Endometrial microvascular endothelial cells (primary cell): ENCODE measurements at regions not wholly inside any gene's neighbourhood (a gene's known extent, or its start where the extent isn't known, plus 50 kb on each side); places are given as distances from the start of the nearest gene placed in this dataset.

Experiments used
- in situ Hi-C: cut with HindIII; loops from 2 replicates; pipeline ENCODE4 v1.10.0; 2017; ENCODE audit warnings: low sequenced_read_pairs, low pct_unique_long_range_greater_than_20kb; ENCODE audit errors: inconsistent ontology term

- in situ Hi-C loops: no loop called here
These were observed 66.1 kb upstream of the ENPP6 start for GRCh38 chr4:184283659-184284335.

- in situ Hi-C loops: no loop called here
These were observed 65.4 kb upstream of the ENPP6 start for GRCh38 chr4:184282895-184283654.

- in situ Hi-C loops: no loop called here
These were observed 64.6 kb upstream of the ENPP6 start for GRCh38 chr4:184282251-184282713.

- in situ Hi-C loops: no loop called here
These were observed 63.8 kb upstream of the ENPP6 start for GRCh38 chr4:184281231-184282139.

DNA sequence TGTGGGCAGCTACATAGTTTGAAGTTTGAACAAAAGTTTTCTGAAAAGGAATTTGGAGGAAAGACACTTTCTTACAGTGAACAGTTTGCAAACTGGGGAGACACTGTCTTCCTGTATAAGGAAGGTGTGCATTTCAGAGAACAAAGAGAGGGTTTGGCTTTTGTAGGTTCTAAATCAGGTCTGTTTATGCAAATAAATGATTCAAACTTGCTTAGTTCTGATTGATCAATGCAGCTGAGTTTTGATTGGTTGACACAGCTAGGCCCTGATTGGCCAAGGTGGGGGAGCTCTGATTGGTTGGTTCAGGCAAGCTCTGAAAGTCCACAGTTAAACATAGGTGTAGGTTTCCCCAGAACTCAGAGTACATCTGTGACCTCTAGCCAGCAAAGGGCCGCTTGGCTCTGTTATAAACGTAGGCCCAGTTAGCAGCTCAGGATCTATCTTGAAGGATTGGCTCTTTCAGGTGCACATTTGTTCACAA is 63.0 kb upstream of the ENPP6 start:
- in situ Hi-C loops: no loop called here

DNA sequence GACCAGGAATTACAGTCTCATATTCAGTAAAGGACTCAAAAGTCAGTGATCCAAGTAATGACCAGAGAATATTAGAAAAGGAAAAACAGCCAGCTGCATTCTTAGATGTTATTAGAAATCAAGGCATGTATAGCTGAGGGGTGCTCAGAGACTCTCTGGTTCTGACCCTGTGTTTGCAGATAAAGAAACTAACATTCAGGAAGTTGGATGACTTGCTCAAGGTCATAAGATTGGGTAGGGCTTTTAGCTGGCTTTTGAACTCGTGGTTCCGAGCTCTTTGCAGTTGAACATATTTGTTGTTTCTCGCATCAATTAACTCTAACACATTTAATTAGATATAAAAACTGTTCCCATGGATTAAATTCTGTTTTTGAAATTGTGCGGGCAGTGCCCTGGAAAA is 62.5 kb upstream of the ENPP6 start:
- in situ Hi-C loops: no loop called here

DNA sequence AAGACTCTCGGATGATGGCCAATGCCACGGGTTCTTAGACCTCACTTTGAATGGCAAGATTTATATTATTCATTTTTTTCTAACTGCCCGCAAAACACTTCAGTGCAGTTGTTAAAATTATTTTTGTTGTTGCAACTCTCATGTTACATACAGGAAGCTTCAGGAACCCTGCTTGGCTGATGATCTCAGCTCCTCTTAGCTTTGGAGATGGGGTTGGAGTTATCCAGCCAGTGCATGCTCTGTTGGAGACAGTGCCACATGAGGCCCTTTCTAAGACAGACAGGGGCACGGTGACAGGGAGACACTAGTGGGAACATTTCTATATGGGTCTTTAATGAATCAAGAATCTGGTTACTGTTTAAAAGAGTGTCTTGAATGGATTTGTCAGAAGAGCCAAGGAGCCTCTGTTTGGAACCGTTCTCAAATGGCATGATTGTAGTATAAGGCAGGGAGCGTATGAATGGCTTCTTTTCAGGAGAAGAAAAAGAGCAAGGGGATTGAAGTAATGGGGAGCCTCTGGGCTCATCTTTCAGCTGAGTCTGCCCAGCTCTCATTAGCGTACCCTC is 61.9 kb upstream of the ENPP6 start:
- in situ Hi-C loops: loop anchor here (5.0 kb wide), 1 partner anchor 178 kb away; no protein-coding TSS in a partner anchor

DNA sequence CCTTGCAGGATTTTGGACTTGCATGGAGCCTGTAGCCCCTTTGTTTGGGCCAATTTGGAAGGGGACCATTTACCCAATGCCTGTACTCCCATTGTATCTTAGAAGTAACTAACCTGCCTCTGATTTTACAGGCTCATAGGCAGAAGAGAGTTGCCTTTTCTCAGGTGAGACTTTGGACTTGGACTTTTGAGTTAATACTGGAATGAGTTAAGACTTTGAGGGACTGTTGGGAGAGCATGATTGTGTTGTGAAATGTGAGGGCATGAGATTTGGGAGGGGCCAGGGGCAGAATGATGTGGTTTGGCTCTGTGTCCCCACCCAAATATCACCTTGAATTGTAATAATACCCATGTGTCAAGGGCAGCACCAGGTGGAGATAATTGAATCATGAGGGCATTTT is 60.1 kb upstream of the ENPP6 start:
- in situ Hi-C loops: loop anchor here (5.0 kb wide), 1 partner anchor 180 kb away; no protein-coding TSS in a partner anchor

DNA sequence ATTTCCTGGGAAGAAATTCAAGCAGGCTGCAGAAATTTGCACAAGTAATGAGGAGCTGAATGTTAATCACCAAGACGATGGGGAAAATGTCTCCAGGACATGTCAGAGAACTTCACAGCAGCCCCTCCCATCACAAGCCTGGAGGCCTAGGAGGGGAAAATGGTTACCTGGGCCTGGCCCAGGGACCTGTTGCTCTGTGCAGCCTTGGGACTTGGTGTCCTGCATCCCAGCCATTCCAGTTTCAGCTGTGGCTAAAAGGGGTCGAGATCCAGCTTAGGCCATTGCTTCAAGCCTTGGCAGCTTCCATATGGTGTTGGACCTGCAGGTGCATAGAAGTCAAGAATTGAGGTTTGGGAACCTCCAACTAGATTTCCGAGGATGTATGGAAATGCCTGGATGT is 59.3 kb upstream of the ENPP6 start:
- in situ Hi-C loops: loop anchor here (5.0 kb wide), 1 partner anchor 180 kb away; no protein-coding TSS in a partner anchor

DNA sequence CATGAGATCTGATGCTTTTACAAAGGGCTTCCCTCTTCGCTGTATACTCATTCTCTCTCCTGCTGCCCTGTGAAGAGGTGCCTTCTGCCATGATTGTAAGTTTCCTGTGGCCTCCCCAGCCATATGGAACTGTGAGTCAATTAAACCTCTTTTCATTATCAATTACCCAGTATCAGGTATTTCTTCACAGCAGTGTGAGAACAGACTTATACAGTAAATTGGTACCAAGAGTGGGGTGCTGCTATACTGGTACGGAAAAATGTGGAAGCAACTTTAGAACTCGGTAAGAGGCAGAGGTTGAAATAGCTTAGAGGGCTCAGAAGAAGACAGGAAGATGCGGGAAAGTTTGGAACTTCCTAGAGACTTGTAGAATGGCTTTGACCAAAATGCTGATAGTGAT is 58.7 kb upstream of the ENPP6 start:
- in situ Hi-C loops: loop anchor here (5.0 kb wide), 1 partner anchor 181 kb away; no protein-coding TSS in a partner anchor

DNA sequence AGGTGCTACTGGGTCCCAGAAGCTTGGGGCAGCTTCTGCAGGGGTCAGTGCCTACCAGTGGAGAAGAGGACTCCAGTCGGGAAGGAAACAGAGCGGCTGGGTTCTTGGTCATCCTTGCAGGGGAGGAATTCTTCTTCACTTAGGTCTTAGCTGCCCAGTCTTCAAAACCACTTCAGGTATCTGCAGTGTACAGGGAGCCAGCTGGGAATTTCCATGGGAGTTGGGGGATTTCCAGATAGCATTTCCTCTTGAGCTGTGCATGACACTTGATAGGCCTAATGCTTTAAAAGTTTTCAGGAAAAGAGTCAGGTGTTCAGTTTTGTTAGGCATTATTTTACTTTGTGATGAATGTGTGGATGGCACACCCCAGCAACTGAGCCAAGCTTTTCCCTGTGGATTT is 58.1 kb upstream of the ENPP6 start:
- in situ Hi-C loops: loop anchor here (5.0 kb wide), 1 partner anchor 182 kb away; no protein-coding TSS in a partner anchor

DNA sequence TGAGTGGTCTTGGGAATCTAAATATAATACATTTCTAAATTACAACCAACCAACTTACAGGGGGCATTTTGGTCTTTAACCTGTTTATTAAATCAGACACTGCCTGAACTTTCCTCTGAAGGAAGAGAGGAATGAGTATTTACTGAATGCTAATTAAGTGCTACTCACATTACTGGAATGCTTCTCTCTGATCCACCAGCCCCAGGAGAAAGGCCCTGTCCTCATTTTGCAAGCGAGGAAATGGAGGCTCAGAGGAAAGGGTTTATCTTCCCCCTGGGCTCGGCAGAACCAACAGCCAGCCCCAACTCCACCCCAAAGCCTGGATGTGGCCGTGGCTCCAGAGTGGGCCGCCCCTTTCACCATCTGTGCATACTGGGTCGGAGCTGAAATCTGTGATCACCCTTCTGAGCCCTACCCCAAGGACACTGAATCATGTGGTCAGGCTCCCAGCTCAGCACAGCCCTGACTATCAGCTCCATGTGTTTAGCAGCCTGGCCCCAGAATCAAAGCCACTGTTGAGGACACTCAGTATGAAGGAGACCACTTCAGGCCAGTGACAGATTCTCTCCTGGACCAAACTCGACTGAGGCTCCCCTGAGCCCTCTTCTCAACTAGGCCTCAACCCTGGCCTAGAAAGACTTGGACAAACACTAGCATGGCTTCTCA is 56.7 kb upstream of the ENPP6 start:
- in situ Hi-C loops: loop anchor here (25.0 kb wide), 1 partner anchor 363 kb away; the partner anchor contains the start of genes CASP3 and PRIMPOL

DNA sequence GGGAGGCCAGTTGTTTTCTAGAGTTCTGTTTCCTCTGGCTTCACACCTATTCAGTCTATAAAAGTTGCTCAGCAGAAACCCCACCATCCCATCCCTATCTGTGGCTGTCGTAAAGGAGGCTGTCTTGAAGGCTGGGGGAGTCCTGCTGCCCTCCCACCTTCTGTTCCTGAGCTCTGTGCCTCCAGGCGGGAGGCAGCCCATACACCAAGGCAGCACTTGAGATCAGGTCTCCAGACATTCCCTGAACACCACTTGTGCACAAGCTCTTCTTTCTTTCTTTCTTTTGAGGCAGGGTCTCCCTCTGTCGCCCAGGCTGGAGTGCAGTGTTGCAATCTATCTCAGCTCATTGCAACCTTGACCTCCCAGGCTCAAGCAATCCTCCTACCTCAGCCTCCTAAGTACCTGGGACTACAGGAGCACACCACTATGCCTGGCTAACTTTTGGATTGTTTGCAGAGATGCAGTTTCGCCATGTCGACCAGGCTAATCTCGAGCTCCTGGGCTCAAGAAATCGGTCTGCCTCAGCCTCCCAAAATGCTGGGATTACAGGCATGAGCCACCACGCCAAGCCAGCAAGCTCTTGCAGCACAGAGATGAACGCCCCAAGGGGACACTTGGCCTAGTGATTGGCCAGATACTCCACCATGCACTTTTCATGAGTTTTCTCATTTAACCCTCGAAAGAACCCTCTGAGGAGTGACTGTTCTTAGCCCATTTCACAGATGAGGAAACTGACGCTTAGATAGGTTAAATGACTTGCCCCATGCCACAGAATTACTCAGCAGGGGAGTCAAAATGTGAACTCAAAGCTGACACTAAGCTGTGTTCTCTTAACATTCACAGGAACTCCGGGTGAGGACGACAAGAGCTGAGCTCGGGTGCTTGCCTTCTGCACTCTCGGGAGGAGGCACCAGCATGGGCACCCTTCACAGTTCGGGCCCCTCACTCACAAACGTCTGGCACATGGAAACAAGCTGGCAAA is 55.8 kb upstream of the ENPP6 start:
- in situ Hi-C loops: loop anchor here (25.0 kb wide), 1 partner anchor 364 kb away; the partner anchor contains the start of genes CASP3 and PRIMPOL

- in situ Hi-C loops: loop anchor here (25.0 kb wide), 1 partner anchor 366 kb away; the partner anchor contains the start of genes CASP3 and PRIMPOL
These were observed 53.2 kb upstream of the ENPP6 start for GRCh38 chr4:184270808-184271413.

- in situ Hi-C loops: loop anchor here (25.0 kb wide), 1 partner anchor 367 kb away; the partner anchor contains the start of genes CASP3 and PRIMPOL
These were observed 52.3 kb upstream of the ENPP6 start for GRCh38 chr4:184269879-184270430.

- in situ Hi-C loops: loop anchor here (25.0 kb wide), 1 partner anchor 369 kb away; the partner anchor contains the start of genes CASP3 and PRIMPOL
These were observed 51.0 kb upstream of the ENPP6 start for GRCh38 chr4:184268584-184269160.
